ENCODE measurements at regions not wholly inside any gene's neighbourhood (a gene's known extent, or its start where the extent isn't known, plus 50 kb on each side); places are given as distances from the start of the nearest gene placed in this dataset.

DNA sequence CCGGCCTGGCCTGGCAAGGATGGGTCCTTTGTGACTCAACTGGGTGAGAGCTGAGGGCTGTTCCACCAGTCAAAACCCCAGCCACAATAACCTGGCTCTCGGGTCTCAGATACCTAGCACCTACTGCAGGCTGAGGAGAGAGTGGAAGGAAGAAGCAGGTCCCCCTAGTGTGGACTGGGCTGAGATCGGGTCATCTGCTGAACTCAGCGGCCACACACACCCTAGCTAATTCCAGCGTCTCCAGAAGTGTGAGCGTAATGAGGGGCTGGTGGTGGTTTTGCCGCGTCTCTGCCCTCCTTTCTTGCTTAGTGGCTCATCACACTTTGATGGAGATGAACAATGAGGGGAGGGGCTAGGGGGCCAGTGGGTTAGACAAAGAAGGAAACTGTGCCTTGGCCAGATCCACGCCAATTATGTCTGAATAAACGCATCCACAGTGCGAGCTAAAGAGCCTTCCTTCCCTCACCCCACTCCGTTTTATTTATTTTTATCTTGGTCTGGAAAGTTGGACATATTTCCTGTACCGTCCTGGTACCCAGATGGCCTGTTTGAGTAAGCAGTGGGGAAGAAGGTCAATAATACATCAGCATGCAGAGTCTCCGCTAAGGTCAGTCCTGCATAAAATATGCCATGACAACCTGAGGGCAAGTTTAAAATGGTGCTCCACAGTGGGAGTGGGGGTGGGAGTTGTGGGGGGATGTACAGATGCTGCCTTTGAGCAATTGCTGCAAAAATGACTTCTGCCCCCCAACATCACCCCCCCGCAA is 370.0 kb downstream of the WDR72 start:
- CTCF ChIA-PET, result no interaction called here
- no peak for DNase-seq
- Histone ChIP-seq H3K36me3 (ENCODE audit: insufficient read depth, low read length) (no peaks in the 10 kb centered on the region), H3K9me3 (ENCODE audit: low read length) (no peaks in the 10 kb centered on the region), H3K4me1 (ENCODE audit: insufficient read depth, low read length) (no peaks in the 10 kb centered on the region), H3K4me3 (ENCODE audit: low read length) (no peak overlapping the region), H3K27me3 (ENCODE audit: insufficient read depth, low read length, poor library complexity, severe bottlenecking) (no peaks in the 10 kb centered on the region), H3K27ac (ENCODE audit: low read depth, low read length) (no peak overlapping the region)
- Mint-ChIP-seq H3K27me3 (no peaks in the 10 kb centered on the region), H3K36me3 (no peaks in the 10 kb centered on the region), H3K4me1 (no peaks in the 10 kb centered on the region), H3K4me3 (no peak overlapping the region), H3K9me3 (peaks cover 0 to 4% (median 2%) of the 10 kb centered on the region in 5 donors), H3K27ac (peak overlapping the region in 1 of 8 donors; percentile 14)
- POLR2A ChIA-PET, result no interaction called here

DNA sequence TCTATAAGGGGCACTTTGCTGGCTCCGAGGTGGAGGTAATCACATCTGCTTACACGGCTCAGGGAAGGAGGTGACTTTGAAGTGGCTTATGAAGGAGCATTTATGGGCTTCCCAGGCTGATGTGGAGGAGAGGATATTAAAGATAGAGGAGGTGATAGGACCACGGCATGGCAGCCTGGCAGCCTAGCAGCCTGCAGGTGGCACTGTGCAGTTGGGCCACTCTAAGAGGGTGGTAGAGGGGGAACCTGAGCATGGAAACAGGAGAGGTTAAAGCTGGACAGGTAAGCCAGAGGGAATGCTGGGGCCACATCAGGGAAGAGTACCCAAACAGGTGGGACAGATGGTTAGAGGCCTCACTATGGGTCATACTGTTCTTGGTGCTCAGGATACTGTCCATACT is 375.0 kb downstream of the WDR72 start:
- Mint-ChIP-seq H3K9me3 (peaks cover 0 to 2% (median 2%) of the 10 kb centered on the region in 5 donors), H3K27ac (no peak overlapping the region), H3K27me3 (no peaks in the 10 kb centered on the region), H3K4me1 (no peaks in the 10 kb centered on the region), H3K36me3 (peaks cover 0 to 4% (median 0%) of the 10 kb centered on the region in 3 donors), H3K4me3 (no peak overlapping the region)
- no peaks in the 10 kb centered on the region for H3K27me3 ChIP-seq (ENCODE audit: insufficient read depth, low read length, poor library complexity, severe bottlenecking)
- no peaks in the 10 kb centered on the region for H3K9me3 ChIP-seq (ENCODE audit: low read length)
- ChIA-PET POLR2A (no interaction called here), CTCF (no interaction called here)
- no peaks in the 10 kb centered on the region for H3K4me1 ChIP-seq (ENCODE audit: insufficient read depth, low read length)
- H3K36me3 ChIP-seq (ENCODE audit: insufficient read depth, low read length), result no peaks in the 10 kb centered on the region
- H3K4me3 ChIP-seq (ENCODE audit: low read length), result no peak overlapping the region
- no peak overlapping the region for H3K27ac ChIP-seq (ENCODE audit: low read depth, low read length)
- DNase-seq, result no peak

DNA sequence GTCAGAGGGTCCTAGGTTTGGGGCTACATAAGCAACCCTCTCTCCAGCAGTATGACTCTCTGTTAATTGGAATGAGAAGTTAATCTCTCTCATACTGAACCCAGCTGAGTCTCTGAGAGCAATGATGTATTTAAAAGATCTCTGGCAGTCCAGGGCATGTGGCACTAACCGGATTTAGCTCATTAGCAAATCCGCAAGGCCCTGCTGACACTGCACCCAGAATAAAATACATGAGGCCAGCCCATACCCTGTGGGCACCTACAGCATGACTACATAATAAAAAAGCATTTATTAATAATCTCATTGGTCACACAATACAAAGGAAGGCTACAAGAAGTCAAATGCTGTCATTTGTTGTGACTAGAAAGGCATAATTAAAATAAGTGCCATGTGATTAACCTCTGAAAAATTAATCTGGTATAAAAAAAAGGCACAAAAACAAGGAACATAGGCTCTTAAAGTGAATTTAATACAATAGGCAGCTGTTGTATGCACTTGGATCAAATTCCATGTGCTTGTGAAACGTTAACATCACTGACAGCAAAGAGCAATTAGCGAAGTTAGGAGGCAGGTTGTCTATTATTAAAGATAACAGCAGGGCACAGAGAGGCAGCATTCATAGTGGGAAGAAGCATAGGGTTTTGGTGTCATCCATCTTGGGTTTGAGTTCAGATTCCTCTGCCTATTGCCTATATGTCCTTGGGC is 381.2 kb downstream of the WDR72 start:
- no peaks in the 10 kb centered on the region for H3K4me1 Mint-ChIP-seq
- no peaks in the 10 kb centered on the region for H3K27me3 Mint-ChIP-seq
- Histone ChIP-seq H3K4me1 (ENCODE audit: insufficient read depth, low read length) (no peaks in the 10 kb centered on the region), H3K9me3 (ENCODE audit: low read length) (no peaks in the 10 kb centered on the region), H3K27me3 (ENCODE audit: insufficient read depth, low read length, poor library complexity, severe bottlenecking) (no peaks in the 10 kb centered on the region), H3K27ac (ENCODE audit: low read depth, low read length) (no peak overlapping the region), H3K36me3 (ENCODE audit: insufficient read depth, low read length) (no peaks in the 10 kb centered on the region), H3K4me3 (ENCODE audit: low read length) (no peak overlapping the region)
- no peak for DNase-seq
- H3K9me3 Mint-ChIP-seq, result peaks cover 0 to 9% (median 2%) of the 10 kb centered on the region in 5 donors
- no peaks in the 10 kb centered on the region for H3K36me3 Mint-ChIP-seq
- H3K27ac Mint-ChIP-seq, result no peak overlapping the region
- H3K4me3 Mint-ChIP-seq, result no peak overlapping the region
- CTCF ChIA-PET, result no interaction called here
- POLR2A ChIA-PET, result no interaction called here

DNA sequence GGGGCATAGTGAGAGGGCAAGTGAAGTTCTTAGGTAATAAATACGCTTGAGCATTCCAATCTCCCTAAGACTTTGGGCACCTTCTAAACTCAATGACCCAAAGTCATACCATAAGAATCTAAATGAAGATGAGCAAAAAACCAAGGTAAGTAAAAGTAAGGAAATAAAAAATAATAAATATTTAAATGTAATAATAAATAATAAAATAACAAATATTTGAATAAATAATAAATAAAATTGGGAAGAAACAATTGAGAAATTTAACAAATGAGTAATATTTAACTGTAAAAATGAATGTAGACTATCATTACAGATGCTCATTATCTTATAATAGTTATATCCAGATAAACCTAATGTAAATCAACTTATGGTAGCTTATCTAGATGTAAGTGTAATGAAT is 391.7 kb downstream of the WDR72 start:
- DNase-seq, result no peak
- no peak overlapping the region for H3K27ac ChIP-seq (ENCODE audit: low read depth, low read length)
- Mint-ChIP-seq H3K27ac (no peak overlapping the region), H3K36me3 (no peaks in the 10 kb centered on the region), H3K4me1 (no peaks in the 10 kb centered on the region), H3K27me3 (no peaks in the 10 kb centered on the region), H3K9me3 (peaks cover 0 to 12% (median 3%) of the 10 kb centered on the region in 5 donors), H3K4me3 (no peak overlapping the region)
- H3K9me3 ChIP-seq (ENCODE audit: low read length), result no peaks in the 10 kb centered on the region
- POLR2A ChIA-PET, result no interaction called here
- H3K27me3 ChIP-seq (ENCODE audit: insufficient read depth, low read length, poor library complexity, severe bottlenecking), result no peaks in the 10 kb centered on the region
- CTCF ChIA-PET, result no interaction called here
- H3K36me3 ChIP-seq (ENCODE audit: insufficient read depth, low read length), result no peaks in the 10 kb centered on the region
- no peaks in the 10 kb centered on the region for H3K4me1 ChIP-seq (ENCODE audit: insufficient read depth, low read length)
- no peak overlapping the region for H3K4me3 ChIP-seq (ENCODE audit: low read length)

DNA sequence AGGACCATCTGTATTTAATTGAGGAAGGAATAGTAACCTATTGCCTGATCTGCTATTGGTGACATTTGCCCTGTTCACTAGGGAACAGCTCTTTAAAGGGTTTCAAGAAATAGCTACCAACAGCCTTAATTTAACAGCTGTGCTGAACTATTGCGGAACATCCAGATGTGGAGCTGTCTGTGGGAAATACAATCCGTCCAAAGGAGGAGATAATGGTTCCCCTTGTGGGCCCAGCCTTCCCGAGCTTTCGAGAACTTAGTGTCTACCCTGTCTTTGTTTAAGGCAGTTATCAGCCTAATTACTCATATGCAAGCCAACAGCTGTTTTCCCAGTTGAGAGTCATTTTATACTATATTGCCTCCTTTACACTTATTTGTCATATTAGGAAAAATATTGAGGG is 398.6 kb downstream of the WDR72 start:
- Histone ChIP-seq H3K36me3 (ENCODE audit: insufficient read depth, low read length) (no peaks in the 10 kb centered on the region), H3K4me3 (ENCODE audit: low read length) (no peak overlapping the region), H3K27me3 (ENCODE audit: insufficient read depth, low read length, poor library complexity, severe bottlenecking) (no peaks in the 10 kb centered on the region), H3K27ac (ENCODE audit: low read depth, low read length) (no peak overlapping the region), H3K4me1 (ENCODE audit: insufficient read depth, low read length) (no peaks in the 10 kb centered on the region), H3K9me3 (ENCODE audit: low read length) (no peaks in the 10 kb centered on the region)
- Mint-ChIP-seq H3K27ac (no peak overlapping the region), H3K4me3 (no peak overlapping the region), H3K27me3 (no peaks in the 10 kb centered on the region), H3K4me1 (no peaks in the 10 kb centered on the region), H3K36me3 (no peaks in the 10 kb centered on the region), H3K9me3 (peaks cover 0 to 4% (median 0%) of the 10 kb centered on the region in 5 donors)
- ChIA-PET CTCF (no interaction called here), POLR2A (no interaction called here)
- no peak for DNase-seq

DNA sequence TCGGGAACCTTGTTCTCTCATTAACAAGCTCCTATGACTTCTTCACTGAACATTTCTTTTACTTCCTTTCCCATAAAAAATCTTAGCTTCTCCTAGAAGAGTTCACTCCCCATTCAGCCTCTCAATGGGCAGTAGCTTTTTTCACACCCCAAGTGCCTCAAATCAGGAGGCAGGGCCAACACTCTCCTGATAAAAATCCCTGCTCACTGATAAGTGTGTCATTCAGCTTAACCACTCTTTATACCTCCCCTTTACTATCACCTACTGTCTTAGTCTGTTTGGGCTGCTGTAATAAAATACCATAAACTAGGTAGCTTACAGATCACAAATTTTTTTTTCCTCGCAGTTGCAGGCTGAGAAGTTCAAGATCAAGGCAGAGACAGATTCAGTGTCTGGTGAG is 400.4 kb downstream of the WDR72 start:
- H3K27me3 Mint-ChIP-seq, result no peaks in the 10 kb centered on the region
- Histone ChIP-seq H3K4me1 (ENCODE audit: insufficient read depth, low read length) (no peaks in the 10 kb centered on the region), H3K36me3 (ENCODE audit: insufficient read depth, low read length) (no peaks in the 10 kb centered on the region), H3K27ac (ENCODE audit: low read depth, low read length) (no peak overlapping the region), H3K4me3 (ENCODE audit: low read length) (no peak overlapping the region), H3K9me3 (ENCODE audit: low read length) (no peaks in the 10 kb centered on the region), H3K27me3 (ENCODE audit: insufficient read depth, low read length, poor library complexity, severe bottlenecking) (no peaks in the 10 kb centered on the region)
- H3K9me3 Mint-ChIP-seq, result peaks cover 0 to 4% (median 0%) of the 10 kb centered on the region in 5 donors
- CTCF ChIA-PET, result no interaction called here
- H3K27ac Mint-ChIP-seq, result no peak overlapping the region
- no peaks in the 10 kb centered on the region for H3K4me1 Mint-ChIP-seq
- DNase-seq, result no peak
- H3K4me3 Mint-ChIP-seq, result no peak overlapping the region
- POLR2A ChIA-PET, result no interaction called here
- H3K36me3 Mint-ChIP-seq, result no peaks in the 10 kb centered on the region

DNA sequence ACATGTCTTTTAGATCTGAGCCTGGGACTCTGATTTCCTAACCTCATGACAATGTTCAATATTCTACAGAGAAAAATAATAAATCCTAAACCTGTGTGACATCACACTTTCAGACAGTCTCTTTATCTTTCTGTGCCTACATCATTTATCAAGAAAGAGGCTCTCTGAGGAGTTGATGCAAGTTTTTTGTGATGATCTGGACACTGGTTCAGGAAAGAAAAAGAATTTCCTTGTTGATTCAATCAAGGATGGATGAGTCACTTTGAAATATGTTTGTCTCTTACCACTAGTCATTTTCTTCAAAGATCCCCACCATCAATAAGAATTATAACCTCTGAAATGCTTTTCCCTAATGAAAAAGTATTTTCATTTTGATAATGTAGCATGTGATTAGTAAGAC is 404.6 kb downstream of the WDR72 start:
- Histone ChIP-seq H3K4me3 (ENCODE audit: low read length) (no peak overlapping the region), H3K4me1 (ENCODE audit: insufficient read depth, low read length) (no peaks in the 10 kb centered on the region), H3K27ac (ENCODE audit: low read depth, low read length) (no peak overlapping the region), H3K9me3 (ENCODE audit: low read length) (no peaks in the 10 kb centered on the region), H3K27me3 (ENCODE audit: insufficient read depth, low read length, poor library complexity, severe bottlenecking) (no peaks in the 10 kb centered on the region), H3K36me3 (ENCODE audit: insufficient read depth, low read length) (no peaks in the 10 kb centered on the region)
- Mint-ChIP-seq H3K36me3 (no peaks in the 10 kb centered on the region), H3K4me1 (no peaks in the 10 kb centered on the region), H3K27me3 (no peaks in the 10 kb centered on the region), H3K9me3 (peaks cover 0 to 7% (median 0%) of the 10 kb centered on the region in 5 donors), H3K27ac (no peak overlapping the region), H3K4me3 (no peak overlapping the region)
- DNase-seq, result no peak
- ChIA-PET CTCF (no interaction called here), POLR2A (no interaction called here)

DNA sequence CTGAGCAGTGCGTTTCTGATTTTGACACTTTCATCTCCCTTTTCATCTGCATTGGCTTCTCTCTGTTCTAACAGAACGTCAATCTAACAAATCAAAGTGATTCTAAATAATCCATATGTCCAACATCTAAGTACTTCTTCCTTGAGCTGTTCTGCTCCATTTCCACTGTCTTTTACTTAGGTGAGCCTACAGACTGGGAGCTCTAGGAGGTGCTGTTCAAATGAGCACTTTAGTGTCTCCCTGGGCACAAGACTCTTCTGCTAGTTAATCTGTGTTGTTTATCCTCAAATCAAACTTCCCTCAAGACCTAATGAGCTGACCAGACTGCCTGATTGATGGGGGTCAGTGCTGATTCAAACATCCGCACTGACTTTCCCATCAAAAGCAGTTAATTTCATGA is 408.1 kb downstream of the WDR72 start:
- no peak overlapping the region for H3K27ac ChIP-seq (ENCODE audit: low read depth, low read length)
- no peaks in the 10 kb centered on the region for H3K27me3 ChIP-seq (ENCODE audit: insufficient read depth, low read length, poor library complexity, severe bottlenecking)

More for the DNA sequence above, 408.1 kb downstream of the WDR72 start:
- ChIA-PET POLR2A (no interaction called here), CTCF (no interaction called here)
- Histone ChIP-seq H3K9me3 (ENCODE audit: low read length) (no peaks in the 10 kb centered on the region), H3K4me3 (ENCODE audit: low read length) (no peak overlapping the region), H3K4me1 (ENCODE audit: insufficient read depth, low read length) (no peaks in the 10 kb centered on the region), H3K36me3 (ENCODE audit: insufficient read depth, low read length) (no peaks in the 10 kb centered on the region)
- H3K9me3 Mint-ChIP-seq, result peaks cover 0 to 4% (median 2%) of the 10 kb centered on the region in 5 donors
- H3K27ac Mint-ChIP-seq, result no peak overlapping the region
- H3K27me3 Mint-ChIP-seq, result no peaks in the 10 kb centered on the region
- H3K36me3 Mint-ChIP-seq, result no peaks in the 10 kb centered on the region
- no peak overlapping the region for H3K4me3 Mint-ChIP-seq
- no peaks in the 10 kb centered on the region for H3K4me1 Mint-ChIP-seq
- no peak for DNase-seq

All from CD8-positive, alpha-beta memory T cell (primary cell).